Liver (tissue), 3 donors: ENCODE measurements at regions not wholly inside any gene's neighbourhood (a gene's known extent, or its start where the extent isn't known, plus 50 kb on each side); places are given as distances from the start of the nearest gene placed in this dataset.

ENCODE experiments used
- EGR1 ChIP-seq, 2 donors: IDR thresholded peaks; 2 replicates each; pipeline ENCODE4 v1.6.1; 2016 to 2018; ENCODE audit warnings: antibody characterized with exemption in 2 of 2, low read depth in 2 of 2
- FOXA1 ChIP-seq: IDR thresholded peaks from 2 replicates; pipeline ENCODE4 v1.6.1; 2016; ENCODE audit warnings: antibody characterized with exemption
- GABPA ChIP-seq, 2 donors: IDR thresholded peaks in 1 of 2; conservative IDR thresholded peaks in 1 of 2; 2 replicates each; pipeline ENCODE4 v1.6.1; 2016; ENCODE audit warnings: antibody characterized with exemption in 2 of 2, mild to moderate bottlenecking in 1 of 2, moderate library complexity in 1 of 2
- HNF4A ChIP-seq, 2 donors: conservative IDR thresholded peaks; 2 replicates each; pipeline ENCODE4 v1.6.1; 2016; ENCODE audit warnings: antibody characterized with exemption in 2 of 2, mild to moderate bottlenecking in 2 of 2
- JUND ChIP-seq, 2 donors: IDR thresholded peaks; 2 replicates each; pipeline ENCODE4 v1.6.1; 2016; ENCODE audit warnings: antibody characterized with exemption in 2 of 2
- RAD21 ChIP-seq, 2 donors: IDR thresholded peaks; 2 replicates each; pipeline ENCODE4 v1.6.1; 2016; ENCODE audit warnings: antibody characterized with exemption in 2 of 2, mild to moderate bottlenecking in 2 of 2
- SP1 ChIP-seq: IDR thresholded peaks from 2 replicates; pipeline ENCODE4 v1.6.1; 2018; ENCODE audit warnings: antibody characterized with exemption, mild to moderate bottlenecking
- TAF1 ChIP-seq: conservative IDR thresholded peaks from 2 replicates; pipeline ENCODE4 v1.6.1; 2016; ENCODE audit warnings: antibody characterized with exemption, mild to moderate bottlenecking
- YY1 ChIP-seq: IDR thresholded peaks from 2 replicates; pipeline ENCODE4 v1.6.1; 2016; ENCODE audit warnings: antibody characterized with exemption, mild to moderate bottlenecking
- TF ChIP-seq, protein P1 (sequence below): fragments of 150-350 bp; IDR thresholded peaks from 2 replicates; pipeline ENCODE4 v1.5.1; 2017; ENCODE audit warnings: improper control_type of control experiment, low read depth, low read length; ENCODE audit not compliant: missing input control
- TF ChIP-seq, protein P2 (sequence below): IDR thresholded peaks from 2 replicates; pipeline ENCODE4 v1.6.1; 2016; ENCODE audit warnings: antibody characterized with exemption
- TF ChIP-seq, protein P3 (sequence below): IDR thresholded peaks from 2 replicates; pipeline ENCODE4 v1.6.1; 2016; ENCODE audit warnings: antibody characterized with exemption
- TF ChIP-seq, protein P4 (sequence below): IDR thresholded peaks from 2 replicates; pipeline ENCODE4 v1.6.1; 2016; ENCODE audit warnings: antibody characterized with exemption, mild to moderate bottlenecking
- donor health status: healthy.
- donor health status: healthy.

DNA sequence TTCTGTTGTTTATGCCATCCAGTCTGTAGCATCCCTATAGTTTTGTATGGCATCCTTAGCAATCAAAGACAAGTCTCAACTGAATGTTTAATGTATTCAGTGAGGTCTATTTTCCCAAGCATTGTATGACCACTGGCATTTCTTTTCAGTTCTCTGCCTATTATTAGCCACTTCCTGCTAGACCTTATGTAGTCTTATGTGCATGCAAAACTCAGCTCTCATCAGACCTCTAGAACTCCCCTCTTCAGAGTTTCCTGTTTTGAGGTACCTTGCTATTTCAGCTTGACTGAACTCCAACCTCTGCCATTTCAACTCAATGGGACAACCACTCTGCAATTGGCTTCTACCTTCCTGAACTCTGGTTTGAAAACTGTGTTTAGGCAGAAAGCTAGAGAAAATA, 113.2 kb downstream of the SLC25A46 start:
- no peak for TF ChIP-seq SP1
- TF ChIP-seq, protein P1, sequence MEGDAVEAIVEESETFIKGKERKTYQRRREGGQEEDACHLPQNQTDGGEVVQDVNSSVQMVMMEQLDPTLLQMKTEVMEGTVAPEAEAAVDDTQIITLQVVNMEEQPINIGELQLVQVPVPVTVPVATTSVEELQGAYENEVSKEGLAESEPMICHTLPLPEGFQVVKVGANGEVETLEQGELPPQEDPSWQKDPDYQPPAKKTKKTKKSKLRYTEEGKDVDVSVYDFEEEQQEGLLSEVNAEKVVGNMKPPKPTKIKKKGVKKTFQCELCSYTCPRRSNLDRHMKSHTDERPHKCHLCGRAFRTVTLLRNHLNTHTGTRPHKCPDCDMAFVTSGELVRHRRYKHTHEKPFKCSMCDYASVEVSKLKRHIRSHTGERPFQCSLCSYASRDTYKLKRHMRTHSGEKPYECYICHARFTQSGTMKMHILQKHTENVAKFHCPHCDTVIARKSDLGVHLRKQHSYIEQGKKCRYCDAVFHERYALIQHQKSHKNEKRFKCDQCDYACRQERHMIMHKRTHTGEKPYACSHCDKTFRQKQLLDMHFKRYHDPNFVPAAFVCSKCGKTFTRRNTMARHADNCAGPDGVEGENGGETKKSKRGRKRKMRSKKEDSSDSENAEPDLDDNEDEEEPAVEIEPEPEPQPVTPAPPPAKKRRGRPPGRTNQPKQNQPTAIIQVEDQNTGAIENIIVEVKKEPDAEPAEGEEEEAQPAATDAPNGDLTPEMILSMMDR = no peak
- no peak for TF ChIP-seq YY1
- TF ChIP-seq RAD21 (IDR thresholded peaks at IDR 0.05) = no peak
- TF ChIP-seq GABPA (IDR thresholded peaks at IDR 0.05 in 1 of 2, conservative IDR thresholded peaks at IDR 0.05 in 1 of 2) = no peak
- TF ChIP-seq, protein P2, sequence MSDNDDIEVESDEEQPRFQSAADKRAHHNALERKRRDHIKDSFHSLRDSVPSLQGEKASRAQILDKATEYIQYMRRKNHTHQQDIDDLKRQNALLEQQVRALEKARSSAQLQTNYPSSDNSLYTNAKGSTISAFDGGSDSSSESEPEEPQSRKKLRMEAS = no peak
- TF ChIP-seq EGR1 (IDR thresholded peaks at IDR 0.05; ENCODE audit: low read depth in 2 of 2) = no peak
- TF ChIP-seq, protein P3, sequence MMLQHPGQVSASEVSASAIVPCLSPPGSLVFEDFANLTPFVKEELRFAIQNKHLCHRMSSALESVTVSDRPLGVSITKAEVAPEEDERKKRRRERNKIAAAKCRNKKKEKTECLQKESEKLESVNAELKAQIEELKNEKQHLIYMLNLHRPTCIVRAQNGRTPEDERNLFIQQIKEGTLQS = no peak
- no peak for TF ChIP-seq HNF4A (conservative IDR thresholded peaks at IDR 0.05)
- TF ChIP-seq JUND (IDR thresholded peaks at IDR 0.05) = no peak
- no peak for TF ChIP-seq FOXA1
- TF ChIP-seq, protein P4, sequence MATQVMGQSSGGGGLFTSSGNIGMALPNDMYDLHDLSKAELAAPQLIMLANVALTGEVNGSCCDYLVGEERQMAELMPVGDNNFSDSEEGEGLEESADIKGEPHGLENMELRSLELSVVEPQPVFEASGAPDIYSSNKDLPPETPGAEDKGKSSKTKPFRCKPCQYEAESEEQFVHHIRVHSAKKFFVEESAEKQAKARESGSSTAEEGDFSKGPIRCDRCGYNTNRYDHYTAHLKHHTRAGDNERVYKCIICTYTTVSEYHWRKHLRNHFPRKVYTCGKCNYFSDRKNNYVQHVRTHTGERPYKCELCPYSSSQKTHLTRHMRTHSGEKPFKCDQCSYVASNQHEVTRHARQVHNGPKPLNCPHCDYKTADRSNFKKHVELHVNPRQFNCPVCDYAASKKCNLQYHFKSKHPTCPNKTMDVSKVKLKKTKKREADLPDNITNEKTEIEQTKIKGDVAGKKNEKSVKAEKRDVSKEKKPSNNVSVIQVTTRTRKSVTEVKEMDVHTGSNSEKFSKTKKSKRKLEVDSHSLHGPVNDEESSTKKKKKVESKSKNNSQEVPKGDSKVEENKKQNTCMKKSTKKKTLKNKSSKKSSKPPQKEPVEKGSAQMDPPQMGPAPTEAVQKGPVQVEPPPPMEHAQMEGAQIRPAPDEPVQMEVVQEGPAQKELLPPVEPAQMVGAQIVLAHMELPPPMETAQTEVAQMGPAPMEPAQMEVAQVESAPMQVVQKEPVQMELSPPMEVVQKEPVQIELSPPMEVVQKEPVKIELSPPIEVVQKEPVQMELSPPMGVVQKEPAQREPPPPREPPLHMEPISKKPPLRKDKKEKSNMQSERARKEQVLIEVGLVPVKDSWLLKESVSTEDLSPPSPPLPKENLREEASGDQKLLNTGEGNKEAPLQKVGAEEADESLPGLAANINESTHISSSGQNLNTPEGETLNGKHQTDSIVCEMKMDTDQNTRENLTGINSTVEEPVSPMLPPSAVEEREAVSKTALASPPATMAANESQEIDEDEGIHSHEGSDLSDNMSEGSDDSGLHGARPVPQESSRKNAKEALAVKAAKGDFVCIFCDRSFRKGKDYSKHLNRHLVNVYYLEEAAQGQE = no peak
- no peak for TF ChIP-seq TAF1
